ENCODE measurements at regions not wholly inside any gene's neighbourhood (a gene's known extent, or its start where the extent isn't known, plus 50 kb on each side); places are given as distances from the start of the nearest gene placed in this dataset.

DNA sequence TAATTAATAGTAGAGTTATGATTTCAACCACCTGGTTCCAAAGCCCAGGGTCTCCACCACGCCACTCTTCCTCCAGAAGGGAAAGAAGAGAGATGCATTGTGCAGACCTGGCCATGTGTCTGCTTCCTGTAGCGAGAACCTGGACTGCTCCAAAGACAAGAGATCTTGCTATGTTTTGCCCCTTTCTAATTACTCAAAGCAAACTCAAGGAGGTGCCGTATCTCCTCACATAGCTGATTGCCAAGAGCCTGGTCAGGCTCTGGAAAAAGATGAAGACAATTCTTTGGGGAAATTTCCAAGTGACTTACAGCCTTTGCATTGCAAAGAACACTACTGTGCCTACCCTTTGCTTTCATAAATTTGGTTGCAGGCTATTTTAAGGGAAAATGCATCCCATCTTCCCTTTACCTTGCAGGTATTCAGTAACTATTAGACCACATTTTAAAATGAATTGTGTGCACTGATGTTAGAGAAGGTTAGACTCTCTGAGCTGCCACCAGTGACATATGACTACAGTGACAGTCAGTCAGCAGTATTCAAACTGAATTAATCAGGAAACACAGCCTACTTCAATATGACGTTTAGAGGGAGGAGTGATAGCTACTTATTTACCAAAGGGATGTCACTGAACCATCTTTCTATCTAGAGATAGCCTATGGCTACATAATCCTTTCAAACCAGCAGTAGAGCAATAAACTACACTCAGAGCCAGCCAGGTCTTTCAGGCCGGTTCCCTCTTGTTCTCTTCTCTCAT, 842.1 kb upstream of the FANCL start:
- TF ChIP-seq, protein P1, sequence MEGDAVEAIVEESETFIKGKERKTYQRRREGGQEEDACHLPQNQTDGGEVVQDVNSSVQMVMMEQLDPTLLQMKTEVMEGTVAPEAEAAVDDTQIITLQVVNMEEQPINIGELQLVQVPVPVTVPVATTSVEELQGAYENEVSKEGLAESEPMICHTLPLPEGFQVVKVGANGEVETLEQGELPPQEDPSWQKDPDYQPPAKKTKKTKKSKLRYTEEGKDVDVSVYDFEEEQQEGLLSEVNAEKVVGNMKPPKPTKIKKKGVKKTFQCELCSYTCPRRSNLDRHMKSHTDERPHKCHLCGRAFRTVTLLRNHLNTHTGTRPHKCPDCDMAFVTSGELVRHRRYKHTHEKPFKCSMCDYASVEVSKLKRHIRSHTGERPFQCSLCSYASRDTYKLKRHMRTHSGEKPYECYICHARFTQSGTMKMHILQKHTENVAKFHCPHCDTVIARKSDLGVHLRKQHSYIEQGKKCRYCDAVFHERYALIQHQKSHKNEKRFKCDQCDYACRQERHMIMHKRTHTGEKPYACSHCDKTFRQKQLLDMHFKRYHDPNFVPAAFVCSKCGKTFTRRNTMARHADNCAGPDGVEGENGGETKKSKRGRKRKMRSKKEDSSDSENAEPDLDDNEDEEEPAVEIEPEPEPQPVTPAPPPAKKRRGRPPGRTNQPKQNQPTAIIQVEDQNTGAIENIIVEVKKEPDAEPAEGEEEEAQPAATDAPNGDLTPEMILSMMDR (IDR thresholded peaks at IDR 0.05; ENCODE audit: low read depth, low read length, missing control alignments) = no peak
- no peak for DNase-seq (ENCODE audit: low read depth)
- H3K4me3 ChIP-seq (ENCODE audit: low read depth, low read length) = no peak overlapping the region

DNA sequence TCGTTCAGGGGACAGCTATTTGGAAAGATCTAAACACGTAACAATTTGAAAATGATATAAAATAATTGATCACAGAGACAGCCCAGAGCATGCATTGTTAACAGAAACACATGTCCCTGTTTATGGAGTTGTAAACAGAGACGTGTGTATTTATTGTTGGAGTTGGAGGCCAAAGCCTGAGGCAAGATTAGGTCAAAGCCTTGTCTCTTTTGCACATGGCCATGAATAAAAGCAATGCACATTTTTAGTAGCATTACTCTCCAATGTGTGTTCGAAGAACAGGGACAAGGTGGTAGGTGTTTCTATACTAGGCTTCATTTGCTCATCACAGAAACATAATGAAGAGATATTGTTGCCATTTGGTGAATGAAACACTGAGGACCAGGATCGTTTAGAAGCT, 841.5 kb upstream of the FANCL start:
- TF ChIP-seq, protein P1 (IDR thresholded peaks at IDR 0.05; ENCODE audit: low read depth, low read length, missing control alignments) = no peak
- no peak for DNase-seq (ENCODE audit: low read depth)

DNA sequence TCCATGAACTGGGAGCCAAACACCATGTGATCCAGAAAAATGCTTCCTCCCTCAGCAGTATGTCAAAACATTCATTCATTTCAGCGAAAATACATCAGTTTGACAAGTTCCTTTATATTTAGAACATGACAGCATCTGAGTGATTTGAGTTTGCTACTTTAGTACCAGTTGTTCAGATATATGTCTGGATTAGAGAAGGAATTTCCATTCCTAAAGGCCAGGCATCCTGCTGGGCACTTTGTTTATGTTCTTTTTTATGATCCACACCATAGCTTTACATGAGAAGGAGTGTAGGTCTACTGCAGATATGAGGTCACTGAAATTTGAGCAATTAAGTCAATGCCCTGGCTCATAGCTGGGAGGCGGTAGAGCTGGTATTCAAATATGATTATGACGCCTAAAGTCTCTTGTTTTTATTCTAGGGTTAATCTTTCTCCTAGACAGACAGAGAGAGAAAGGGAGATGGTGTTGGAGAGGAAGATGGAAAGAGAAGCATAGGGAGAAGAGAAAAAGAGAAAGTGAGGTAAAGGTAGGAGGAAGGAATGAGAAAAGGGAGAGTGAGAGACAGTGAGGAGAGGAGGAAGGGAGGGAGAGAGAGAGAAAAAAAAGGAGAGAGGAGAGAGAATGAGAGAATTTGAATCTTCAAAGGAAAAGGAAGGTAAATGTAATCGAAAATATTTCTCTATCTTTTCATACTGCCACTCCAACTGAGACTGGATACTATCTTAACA, 839.5 kb upstream of the FANCL start:
- no peak overlapping the region for H3K4me3 ChIP-seq (ENCODE audit: low read depth, low read length)
- no peak for DNase-seq (ENCODE audit: low read depth)
- TF ChIP-seq, protein P1 (IDR thresholded peaks at IDR 0.05; ENCODE audit: low read depth, low read length, missing control alignments) = no peak

More for the DNA sequence above, 841.5 kb upstream of the FANCL start:
- H3K4me3 ChIP-seq (ENCODE audit: low read depth, low read length) = no peak overlapping the region

DNA sequence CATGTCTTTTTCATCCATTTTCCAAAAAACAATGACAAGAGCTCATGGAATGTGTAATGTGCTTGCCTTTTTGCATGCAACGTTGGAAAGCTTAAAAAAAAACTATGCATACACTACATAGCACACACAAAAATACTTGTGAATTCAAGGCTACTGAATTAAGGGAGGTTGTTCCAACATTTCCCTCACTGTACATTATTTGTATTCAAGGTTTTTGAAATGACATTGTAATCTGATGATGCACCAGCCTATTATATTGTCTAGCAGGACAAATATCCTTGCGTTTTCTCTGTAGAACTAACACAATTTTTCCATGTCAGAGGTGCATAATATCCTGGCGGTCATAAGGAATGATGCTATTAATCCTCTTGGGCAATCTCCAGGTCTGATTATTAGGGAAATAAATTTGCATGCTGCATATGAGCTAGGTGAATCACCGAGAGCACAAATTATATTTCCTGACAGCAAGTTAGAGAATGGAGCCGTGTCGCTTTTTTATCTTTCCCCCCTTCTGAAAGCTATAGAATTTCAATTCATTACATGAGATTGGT, 836.9 kb upstream of the FANCL start:
- TF ChIP-seq, protein P1 (IDR thresholded peaks at IDR 0.05; ENCODE audit: low read depth, low read length, missing control alignments) = no peak
- H3K4me3 ChIP-seq (ENCODE audit: low read depth, low read length) = no peak overlapping the region
- DNase-seq (ENCODE audit: low read depth) = no peak

DNA sequence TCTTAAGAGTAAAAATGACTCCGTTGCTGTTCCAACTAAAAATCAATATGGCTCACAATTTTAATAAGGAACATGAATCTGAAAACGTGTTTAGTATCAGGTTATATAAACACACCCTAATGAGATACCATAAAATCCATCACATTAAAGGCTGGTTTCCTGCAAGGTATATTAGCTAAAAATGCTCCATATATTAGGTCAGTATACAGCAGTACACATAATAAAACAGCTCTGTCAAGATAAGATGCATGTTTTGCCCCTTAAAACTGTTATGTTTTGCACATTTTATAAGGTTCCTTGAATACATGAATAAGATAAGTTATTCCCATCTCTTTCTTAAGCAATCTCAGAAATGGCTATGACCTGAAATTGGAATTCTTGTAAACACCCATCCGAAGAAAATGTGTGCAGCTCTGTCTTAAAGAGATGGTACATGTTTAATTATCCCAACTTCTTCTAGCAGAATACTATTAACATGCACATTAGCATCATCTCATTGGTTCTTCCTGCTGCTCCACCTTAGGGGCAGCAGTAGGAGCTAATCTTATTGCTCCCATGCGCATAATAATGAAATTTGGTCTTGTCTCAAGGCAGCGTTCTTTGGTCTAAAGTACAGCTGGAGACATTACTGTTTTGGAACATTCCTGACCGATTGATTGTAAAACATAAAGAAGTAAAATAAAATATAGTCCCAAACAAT, 836.1 kb upstream of the FANCL start:
- DNase-seq (ENCODE audit: low read depth) = no peak

DNA sequence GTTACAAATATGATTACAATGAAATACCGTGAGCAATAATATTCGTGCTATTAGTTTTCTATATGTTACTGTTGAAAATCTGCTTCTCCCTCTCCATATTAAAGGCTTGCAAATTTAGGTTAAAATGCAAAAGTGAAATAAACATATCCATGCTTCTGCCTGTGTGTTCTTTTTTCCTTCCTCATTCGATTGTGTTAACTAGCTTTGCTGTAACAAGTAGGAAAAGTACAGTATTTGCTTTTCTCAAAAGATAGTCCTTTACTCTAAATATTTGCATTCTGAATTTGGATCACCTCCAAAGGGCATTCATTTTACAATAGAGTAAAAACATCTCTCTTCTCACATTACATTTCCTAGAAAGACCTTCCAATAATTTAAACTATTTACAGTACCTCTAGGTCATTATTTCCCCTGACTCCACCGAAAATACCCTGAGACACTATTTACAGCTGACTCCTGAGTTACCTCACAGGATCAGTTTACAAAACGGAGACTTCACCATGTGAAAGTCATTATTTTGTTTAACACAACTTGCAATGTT, 835.0 kb upstream of the FANCL start:
- H3K4me3 ChIP-seq (ENCODE audit: low read depth, low read length) = no peak overlapping the region

More for the DNA sequence above, 836.1 kb upstream of the FANCL start:
- no peak overlapping the region for H3K4me3 ChIP-seq (ENCODE audit: low read depth, low read length)
- TF ChIP-seq, protein P1 (IDR thresholded peaks at IDR 0.05; ENCODE audit: low read depth, low read length, missing control alignments) = no peak

More for the DNA sequence above, 835.0 kb upstream of the FANCL start:
- TF ChIP-seq, protein P1 (IDR thresholded peaks at IDR 0.05; ENCODE audit: low read depth, low read length, missing control alignments) = no peak
- no peak for DNase-seq (ENCODE audit: low read depth)
